ENCODE measurements at regions not wholly inside any gene's neighbourhood (a gene's known extent, or its start where the extent isn't known, plus 50 kb on each side); places are given as distances from the start of the nearest gene placed in this dataset.

DNA sequence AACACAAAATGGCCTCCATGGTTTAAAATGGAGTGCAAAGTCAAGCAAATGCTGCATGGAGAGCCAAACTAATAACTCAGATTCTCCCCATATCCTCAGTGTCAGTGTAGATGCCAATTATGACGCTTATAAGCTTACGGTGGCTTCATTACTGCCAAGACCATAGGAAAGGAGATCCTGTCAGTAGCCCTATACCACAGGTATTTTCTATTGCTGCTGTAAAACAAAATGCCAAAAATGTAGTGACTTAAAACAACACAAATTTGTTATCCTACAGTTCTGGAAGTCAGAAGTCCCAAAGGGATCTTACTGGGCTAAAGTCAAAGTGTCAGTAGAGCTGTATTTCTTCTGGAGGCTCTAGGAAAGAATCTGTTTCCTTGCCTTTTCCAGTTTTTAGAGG, 149.8 kb upstream of the GBE1 start:
- H3K4me3 Mint-ChIP-seq: no peak overlapping the region
- CTCF ChIA-PET: interaction anchor here (0.8 to 1.4 kb wide), 4 partner anchors 12 to 218 kb away, joined by 3 read pairs; no protein-coding TSS in a partner anchor

DNA sequence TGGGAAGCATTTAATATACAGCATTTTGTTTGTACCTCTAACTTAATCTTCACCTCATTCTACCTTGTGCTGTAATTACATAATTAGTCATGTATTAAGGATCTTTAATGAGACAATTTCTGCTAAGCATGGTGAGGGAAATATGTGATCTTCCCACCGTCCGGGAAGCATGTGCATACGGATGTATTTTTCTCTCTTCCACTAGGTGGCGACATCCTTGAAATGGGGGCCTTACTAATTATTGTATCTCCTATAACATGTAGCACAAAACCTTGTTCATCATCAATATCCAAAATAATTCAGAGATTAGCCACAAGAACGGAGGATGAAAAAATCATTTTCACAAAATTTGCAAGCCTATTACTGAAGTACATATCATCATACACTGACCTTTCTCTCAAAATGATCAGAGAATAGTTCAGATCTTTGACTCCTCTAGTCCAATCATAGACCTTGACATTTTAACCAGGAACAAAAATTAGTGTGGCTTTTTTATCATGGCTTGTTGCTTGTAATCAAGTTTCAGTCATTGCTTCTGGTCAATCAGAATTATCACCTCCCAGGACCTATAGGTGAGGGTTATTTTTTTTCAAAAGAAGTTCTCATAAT, 148.9 kb upstream of the GBE1 start:
- Mint-ChIP-seq H3K9me3 (no peaks in the 10 kb centered on the region), H3K4me1 (no peaks in the 10 kb centered on the region), H3K4me3 (no peak overlapping the region), H3K36me3 (no peaks in the 10 kb centered on the region), H3K27ac (no peak overlapping the region), H3K27me3 (no peaks in the 10 kb centered on the region)
- CTCF ChIA-PET: interaction anchor here (0.6 to 1.7 kb wide), 8 partner anchors 12 to 420 kb away, joined by 3 to 5 read pairs (median 4); no protein-coding TSS in a partner anchor
- DNase-seq: peak; percentile 20

More for the DNA sequence above, 149.8 kb upstream of the GBE1 start:
- H3K27me3 Mint-ChIP-seq: no peaks in the 10 kb centered on the region
- no peak overlapping the region for H3K27ac Mint-ChIP-seq
- no peaks in the 10 kb centered on the region for H3K9me3 Mint-ChIP-seq
- no peaks in the 10 kb centered on the region for H3K4me1 Mint-ChIP-seq
- DNase-seq: no peak
- no peaks in the 10 kb centered on the region for H3K36me3 Mint-ChIP-seq

DNA sequence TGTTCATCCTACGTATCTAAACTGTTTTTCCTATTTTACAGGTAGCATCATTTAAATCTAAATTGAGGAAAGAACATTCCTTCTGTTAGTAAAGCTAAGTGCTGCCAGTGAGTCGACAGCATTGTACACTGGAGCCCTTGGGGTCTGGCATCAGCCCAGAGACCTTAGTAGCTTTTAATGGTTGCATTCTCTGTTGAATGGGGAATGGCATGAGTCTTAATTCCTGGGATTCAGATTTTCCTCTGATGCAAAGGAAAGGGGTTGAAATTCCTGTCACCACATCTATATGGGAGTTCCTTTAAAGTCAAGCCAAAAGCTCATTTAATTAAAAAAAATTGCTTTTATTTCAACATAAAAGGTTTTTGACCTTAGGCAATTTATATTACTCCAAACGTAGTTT, 148.4 kb upstream of the GBE1 start:
- H3K36me3 Mint-ChIP-seq: no peaks in the 10 kb centered on the region

DNA sequence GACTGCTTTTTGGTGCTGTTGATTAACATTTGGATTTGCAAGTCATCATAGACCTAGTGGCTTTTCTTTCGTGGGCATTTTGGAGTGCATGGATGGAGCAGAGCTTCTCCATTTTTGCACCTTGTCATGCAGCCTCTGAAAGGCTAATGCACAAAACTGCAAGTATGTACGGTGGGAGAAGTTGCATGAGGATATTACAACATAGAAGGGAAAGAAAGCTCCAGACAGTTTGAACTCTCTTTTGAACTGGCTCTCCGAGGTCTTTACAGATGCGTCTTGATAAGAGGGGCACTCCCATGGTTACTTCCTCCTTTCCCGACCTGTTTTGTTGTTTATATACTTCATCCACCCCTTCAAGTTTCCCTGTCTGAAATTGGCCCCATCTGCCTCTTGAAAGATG, 147.1 kb upstream of the GBE1 start:
- CTCF ChIA-PET: no interaction called here
- Mint-ChIP-seq H3K4me3 (no peak overlapping the region), H3K27ac (no peak overlapping the region), H3K27me3 (no peaks in the 10 kb centered on the region), H3K9me3 (no peaks in the 10 kb centered on the region), H3K36me3 (no peaks in the 10 kb centered on the region), H3K4me1 (no peaks in the 10 kb centered on the region)
- no peak for DNase-seq

More for the DNA sequence above, 148.4 kb upstream of the GBE1 start:
- no peak overlapping the region for H3K27ac Mint-ChIP-seq
- no peaks in the 10 kb centered on the region for H3K27me3 Mint-ChIP-seq
- no peaks in the 10 kb centered on the region for H3K9me3 Mint-ChIP-seq
- no peaks in the 10 kb centered on the region for H3K4me1 Mint-ChIP-seq
- DNase-seq: no peak
- CTCF ChIA-PET: interaction anchor here (0.6 to 1.7 kb wide), 8 partner anchors 12 to 419 kb away, joined by 3 to 5 read pairs (median 4); no protein-coding TSS in a partner anchor
- no peak overlapping the region for H3K4me3 Mint-ChIP-seq

DNA sequence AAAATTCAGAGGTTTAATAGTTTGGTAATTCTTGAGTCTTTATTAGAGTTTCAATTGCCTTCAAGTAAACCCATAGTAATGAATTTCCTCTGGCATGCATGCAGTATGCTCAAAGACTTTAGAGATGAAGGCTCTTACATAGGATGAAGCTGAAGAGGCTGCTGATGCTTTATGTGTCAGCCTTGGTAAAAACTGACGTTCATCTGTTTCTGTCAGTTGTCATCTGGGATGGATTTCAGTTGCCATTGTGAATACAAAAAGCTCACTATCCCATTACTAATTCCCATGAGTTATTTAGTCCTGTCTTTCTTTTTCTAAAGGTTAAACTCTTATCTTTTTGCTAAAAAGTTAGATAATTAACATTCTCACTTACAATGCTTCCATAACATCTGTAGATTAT, 136.9 kb upstream of the GBE1 start:
- Mint-ChIP-seq H3K36me3 (no peaks in the 10 kb centered on the region), H3K4me3 (no peak overlapping the region), H3K4me1 (no peaks in the 10 kb centered on the region), H3K9me3 (no peaks in the 10 kb centered on the region), H3K27ac (no peak overlapping the region), H3K27me3 (no peaks in the 10 kb centered on the region)
- no peak for DNase-seq
- CTCF ChIA-PET: interaction anchor here (1.3 kb wide), 1 partner anchor 12 kb away, joined by 5 read pairs; no protein-coding TSS in a partner anchor

DNA sequence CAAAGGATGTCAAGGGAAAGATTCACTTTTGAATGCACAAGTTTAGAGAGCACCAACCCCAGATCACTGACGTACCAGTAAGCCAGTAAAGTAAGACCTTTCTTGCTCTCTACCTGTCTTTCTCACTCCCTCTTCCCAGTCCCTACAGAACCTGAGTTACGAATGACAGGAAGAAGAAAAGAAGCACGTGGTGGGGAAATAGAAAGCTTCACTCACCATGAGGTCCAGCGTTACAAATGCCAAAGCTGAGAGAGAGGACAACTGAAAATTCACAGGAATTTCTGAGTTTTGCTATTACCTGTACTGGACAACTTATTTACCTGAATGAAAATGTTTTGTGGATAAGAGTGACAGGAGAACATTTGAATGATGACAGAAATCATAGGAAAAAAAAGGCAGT, 133.2 kb upstream of the GBE1 start:
- H3K27me3 Mint-ChIP-seq: no peaks in the 10 kb centered on the region
- no peak overlapping the region for H3K27ac Mint-ChIP-seq
- H3K36me3 Mint-ChIP-seq: no peaks in the 10 kb centered on the region
- H3K4me1 Mint-ChIP-seq: no peaks in the 10 kb centered on the region
- H3K9me3 Mint-ChIP-seq: no peaks in the 10 kb centered on the region
- no peak for DNase-seq
- CTCF ChIA-PET: no interaction called here
- no peak overlapping the region for H3K4me3 Mint-ChIP-seq

DNA sequence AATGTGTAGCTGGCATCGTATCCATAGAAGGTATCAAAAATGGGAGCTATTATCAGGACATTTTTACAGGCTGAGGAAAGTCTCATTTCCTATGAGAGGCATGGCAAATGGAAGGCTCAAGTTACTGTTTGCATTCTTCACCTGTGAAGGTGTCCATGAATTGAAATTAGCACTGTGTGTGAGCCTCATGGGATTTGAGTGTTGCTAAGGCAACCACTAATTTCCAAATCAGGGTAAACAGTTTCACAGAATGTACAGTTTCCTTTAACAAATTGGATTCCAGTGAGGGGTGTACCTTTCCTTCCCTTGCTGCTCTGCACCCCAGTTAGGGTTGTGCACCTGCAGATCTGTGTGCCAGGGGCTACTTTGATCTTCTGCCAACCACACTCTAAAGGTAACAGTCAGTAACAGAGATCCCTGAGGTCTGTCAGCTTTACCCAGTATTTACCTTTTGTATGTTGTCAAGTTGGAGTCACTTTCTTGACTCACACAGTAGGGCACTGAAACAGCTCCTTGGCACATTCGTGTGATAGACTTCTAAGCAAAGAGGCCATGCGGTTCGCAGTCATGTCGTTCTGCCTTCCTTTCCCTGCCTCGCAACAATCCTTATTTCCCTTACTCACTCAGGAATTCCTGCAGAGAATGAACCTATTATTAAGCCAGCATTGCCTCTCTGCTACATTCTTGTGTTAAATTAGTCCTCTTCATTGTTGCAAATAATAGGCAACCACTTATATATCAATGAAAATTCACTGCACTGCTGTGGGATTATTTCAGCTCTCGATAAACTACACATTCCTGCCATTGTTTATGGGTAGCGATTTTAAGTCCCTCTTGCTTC, 129.8 kb upstream of the GBE1 start:
- Mint-ChIP-seq H3K27me3 (no peaks in the 10 kb centered on the region), H3K4me3 (no peak overlapping the region), H3K9me3 (no peaks in the 10 kb centered on the region), H3K4me1 (no peaks in the 10 kb centered on the region), H3K36me3 (no peaks in the 10 kb centered on the region), H3K27ac (no peak overlapping the region)
- DNase-seq: no peak
- CTCF ChIA-PET: interaction anchor here (1.1 kb wide), 1 partner anchor 19 kb away, joined by 3 read pairs; no protein-coding TSS in a partner anchor

DNA sequence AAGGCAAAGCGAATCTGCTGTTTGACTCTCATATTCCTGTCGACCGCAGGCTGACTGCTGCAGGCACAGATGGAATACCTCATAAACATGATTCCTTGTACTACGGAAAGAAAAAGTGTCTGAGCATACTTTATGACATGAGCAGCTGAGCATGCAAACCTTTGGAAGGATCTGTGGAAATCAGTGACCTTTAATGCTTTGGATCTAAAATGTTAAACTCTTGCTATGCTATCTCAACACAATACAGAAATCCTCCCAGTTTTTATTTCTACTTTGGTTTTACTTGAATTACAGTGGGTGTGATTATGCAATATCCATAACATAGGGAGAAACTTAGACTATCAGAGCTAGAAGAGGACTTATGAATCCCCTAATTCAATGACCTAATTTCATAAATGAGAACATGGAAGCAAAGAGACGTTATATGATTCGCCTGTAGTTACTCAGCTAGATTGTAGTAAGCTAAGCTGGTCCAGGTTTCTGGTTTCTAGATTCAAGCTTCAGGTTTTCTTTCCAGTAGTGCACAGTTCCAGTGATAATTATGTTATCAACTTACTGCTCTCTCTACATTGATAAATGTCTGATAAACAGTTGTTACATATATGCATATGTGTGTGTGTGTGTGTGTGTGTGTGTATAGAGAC, 127.6 kb upstream of the GBE1 start:
- Mint-ChIP-seq H3K4me1 (no peaks in the 10 kb centered on the region), H3K9me3 (no peaks in the 10 kb centered on the region), H3K36me3 (no peaks in the 10 kb centered on the region), H3K4me3 (no peak overlapping the region), H3K27me3 (no peaks in the 10 kb centered on the region), H3K27ac (no peak overlapping the region)
- CTCF ChIA-PET: interaction anchor here (0.6 kb wide), 1 partner anchor 25 kb away, joined by 3 read pairs; no protein-coding TSS in a partner anchor
- DNase-seq: no peak

DNA sequence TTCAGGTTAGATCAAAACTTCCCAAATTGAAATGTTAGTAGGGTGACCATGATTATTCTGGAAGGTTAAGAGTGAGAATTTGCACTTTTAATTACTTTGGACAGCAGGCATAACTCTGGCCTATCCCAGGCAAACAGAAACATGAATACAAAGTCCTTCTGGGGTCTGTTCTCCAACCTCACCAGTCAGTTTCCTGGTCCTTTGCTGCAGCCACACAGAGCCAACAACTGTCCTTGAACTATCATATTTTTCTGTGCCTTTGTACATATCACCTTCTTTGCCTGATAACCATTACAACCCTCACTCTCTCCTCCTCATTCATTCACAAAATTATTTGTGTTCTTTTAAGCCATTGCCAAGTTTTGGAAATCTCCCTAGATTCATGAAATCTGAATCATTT, 126.0 kb upstream of the GBE1 start:
- Mint-ChIP-seq H3K27ac (no peak overlapping the region), H3K27me3 (no peaks in the 10 kb centered on the region), H3K36me3 (no peaks in the 10 kb centered on the region), H3K9me3 (no peaks in the 10 kb centered on the region), H3K4me1 (no peaks in the 10 kb centered on the region), H3K4me3 (no peak overlapping the region)
- no peak for DNase-seq
- CTCF ChIA-PET: no interaction called here

DNA sequence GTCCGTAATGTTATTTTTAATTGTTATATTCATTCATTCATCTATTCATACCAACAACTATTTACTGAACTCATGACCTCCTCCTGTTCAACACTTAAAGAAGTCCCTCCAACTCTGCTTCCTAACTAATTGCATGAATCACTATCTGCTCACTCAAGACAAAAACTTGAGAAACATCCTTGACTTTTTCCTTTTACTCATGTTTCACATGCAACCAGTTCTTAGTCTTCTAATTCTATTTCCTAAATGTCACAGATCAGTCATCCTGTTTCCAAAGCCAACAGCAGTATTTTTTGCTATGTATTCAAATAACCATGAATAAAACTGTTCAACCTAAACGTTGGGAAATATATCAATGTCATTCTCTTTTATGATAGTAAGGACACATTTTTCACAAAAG, 124.6 kb upstream of the GBE1 start:
- Mint-ChIP-seq H3K4me3 (no peak overlapping the region), H3K36me3 (no peaks in the 10 kb centered on the region), H3K27me3 (no peaks in the 10 kb centered on the region), H3K27ac (no peak overlapping the region), H3K4me1 (no peaks in the 10 kb centered on the region), H3K9me3 (no peaks in the 10 kb centered on the region)
- CTCF ChIA-PET: no interaction called here
- no peak for DNase-seq

DNA sequence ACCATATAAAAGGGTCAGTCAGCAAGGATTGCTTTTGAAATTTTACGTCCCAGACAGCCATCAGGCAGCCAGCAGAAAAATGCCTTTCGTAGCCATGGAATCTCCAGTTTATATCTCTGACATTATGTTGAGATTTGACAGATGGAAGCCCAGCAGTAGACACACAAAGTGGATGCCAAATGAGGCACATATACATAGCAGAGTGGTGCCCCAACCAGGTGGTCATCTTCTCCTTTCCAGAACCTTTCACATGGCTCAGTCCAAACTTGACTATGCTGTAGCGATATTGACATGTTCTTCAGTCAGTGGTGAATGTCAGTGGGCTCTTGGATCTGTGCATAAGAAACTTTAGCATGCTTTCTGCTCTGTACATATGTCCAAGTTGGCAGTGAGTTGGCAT, 123.3 kb upstream of the GBE1 start:
- no peak for DNase-seq
- H3K4me3 Mint-ChIP-seq: no peak overlapping the region
- no peaks in the 10 kb centered on the region for H3K4me1 Mint-ChIP-seq
- H3K27me3 Mint-ChIP-seq: no peaks in the 10 kb centered on the region
- no peaks in the 10 kb centered on the region for H3K36me3 Mint-ChIP-seq
- CTCF ChIA-PET: no interaction called here
- no peak overlapping the region for H3K27ac Mint-ChIP-seq
- H3K9me3 Mint-ChIP-seq: no peaks in the 10 kb centered on the region

DNA sequence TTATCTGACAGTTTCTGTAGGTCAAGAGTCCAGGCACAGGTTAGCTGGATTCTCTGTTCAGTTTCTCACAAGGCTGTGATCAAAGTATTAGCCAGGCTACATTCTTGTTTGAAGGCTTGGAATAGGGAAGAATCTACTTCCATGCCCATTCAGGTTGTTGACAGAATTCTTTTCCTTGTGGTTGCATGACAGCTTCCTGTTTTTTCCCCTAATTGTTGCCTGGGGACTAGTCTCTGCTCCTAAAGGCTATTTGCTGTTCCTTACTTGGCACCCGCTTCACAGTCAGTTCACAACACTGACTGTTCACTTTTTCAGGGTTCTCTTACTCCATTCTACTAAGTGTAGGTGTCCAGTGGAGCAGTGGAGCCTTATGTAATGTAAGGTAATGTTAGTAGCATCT, 115.4 kb upstream of the GBE1 start:
- no peaks in the 10 kb centered on the region for H3K36me3 Mint-ChIP-seq
- H3K27ac Mint-ChIP-seq: no peak overlapping the region
- H3K4me3 Mint-ChIP-seq: no peak overlapping the region
- H3K27me3 Mint-ChIP-seq: no peaks in the 10 kb centered on the region
- H3K9me3 Mint-ChIP-seq: peaks cover 6% of the 10 kb centered on the region
- CTCF ChIA-PET: no interaction called here
- no peaks in the 10 kb centered on the region for H3K4me1 Mint-ChIP-seq
- DNase-seq: no peak

DNA sequence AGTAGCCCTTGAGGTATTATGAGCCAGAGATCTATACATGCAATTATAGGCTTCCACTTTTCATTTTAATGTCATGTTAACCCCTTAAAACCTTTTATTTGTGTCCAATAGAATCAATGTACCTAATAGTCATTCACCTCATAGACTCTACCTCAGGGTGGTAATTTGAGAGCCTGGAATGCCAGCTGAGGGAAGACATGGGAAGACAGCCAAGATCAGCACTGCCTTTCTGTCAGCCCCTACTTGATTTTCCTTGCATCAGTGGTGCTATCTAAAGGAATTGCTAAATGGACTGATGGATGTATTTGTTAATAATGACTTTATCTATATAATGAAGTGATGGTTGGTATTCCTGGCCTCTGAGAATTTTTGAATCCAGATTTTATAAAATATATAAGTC, 113.3 kb upstream of the GBE1 start:
- Mint-ChIP-seq H3K27ac (no peak overlapping the region), H3K27me3 (no peaks in the 10 kb centered on the region), H3K36me3 (no peaks in the 10 kb centered on the region), H3K4me3 (no peak overlapping the region), H3K9me3 (peaks cover 6% of the 10 kb centered on the region), H3K4me1 (no peaks in the 10 kb centered on the region)
- no peak for DNase-seq
- CTCF ChIA-PET: no interaction called here

DNA sequence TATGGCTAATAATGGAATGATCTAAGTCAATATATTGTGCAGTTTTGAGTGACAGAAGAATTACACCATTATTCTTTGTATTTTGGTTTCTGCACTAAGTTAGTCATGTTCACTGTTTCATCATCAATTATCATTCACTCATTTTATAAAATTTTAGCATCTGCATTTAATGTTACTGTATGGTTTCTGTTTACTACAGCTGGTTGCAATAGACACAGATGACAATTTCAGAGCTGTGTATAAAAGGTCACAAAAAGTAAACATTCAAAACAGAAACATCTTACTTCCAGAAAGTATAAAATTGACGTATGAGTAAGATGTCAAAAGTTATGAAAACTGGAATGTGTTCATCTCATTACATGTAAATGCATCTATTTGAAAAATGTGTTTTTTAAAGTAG, 111.1 kb upstream of the GBE1 start:
- CTCF ChIA-PET: no interaction called here
- H3K27me3 Mint-ChIP-seq: no peaks in the 10 kb centered on the region

More for the DNA sequence above, 111.1 kb upstream of the GBE1 start:
- H3K36me3 Mint-ChIP-seq: no peaks in the 10 kb centered on the region
- no peak overlapping the region for H3K4me3 Mint-ChIP-seq
- peaks cover under 1% of the 10 kb centered on the region for H3K9me3 Mint-ChIP-seq
- no peak overlapping the region for H3K27ac Mint-ChIP-seq
- no peak for DNase-seq
- H3K4me1 Mint-ChIP-seq: no peaks in the 10 kb centered on the region

Data from activated naive CD4-positive, alpha-beta T cell treated with anti-CD3 and anti-CD28 coated beads, Interleukin-2, amount 10 ng/mL, durations not matched to agents 7 days and 5 days (primary cell).